GM12878 (cell line): ENCODE measurements at regions not wholly inside any gene's neighbourhood (a gene's known extent, or its start where the extent isn't known, plus 50 kb on each side); places are given as distances from the start of the nearest gene placed in this dataset.

Experiments
- CEBPZ ChIP-seq: fragments of 150-350 bp; IDR thresholded peaks from 2 replicates; pipeline ENCODE4 v1.6.1; 2016; ENCODE audit warnings: low read depth, low read length
- CHD2 ChIP-seq: IDR thresholded peaks from 2 replicates; pipeline ENCODE4 v1.6.1; 2011; ENCODE audit warnings: low read depth, low read length, improper control_type of control experiment, borderline replicate concordance
- EZH2 ChIP-seq: IDR thresholded peaks from 2 replicates; pipeline ENCODE4 v1.6.1; 2012; ENCODE audit warnings: low read depth, mild to moderate bottlenecking, control low read depth, inconsistent platforms, low read length, borderline replicate concordance; ENCODE audit not compliant: control insufficient read depth
- POLR2AphosphoS2 ChIP-seq: IDR thresholded peaks from 2 replicates; pipeline ENCODE4 v1.6.1; 2011; ENCODE audit warnings: low read depth, mild to moderate bottlenecking, low read length, improper control_type of control experiment, moderate library complexity
- ZSCAN29 ChIP-seq: fragments of 450-650 bp; IDR thresholded peaks from 2 replicates; pipeline ENCODE4 v1.6.1; 2017; ENCODE audit warnings: mild to moderate bottlenecking, moderate library complexity

DNA sequence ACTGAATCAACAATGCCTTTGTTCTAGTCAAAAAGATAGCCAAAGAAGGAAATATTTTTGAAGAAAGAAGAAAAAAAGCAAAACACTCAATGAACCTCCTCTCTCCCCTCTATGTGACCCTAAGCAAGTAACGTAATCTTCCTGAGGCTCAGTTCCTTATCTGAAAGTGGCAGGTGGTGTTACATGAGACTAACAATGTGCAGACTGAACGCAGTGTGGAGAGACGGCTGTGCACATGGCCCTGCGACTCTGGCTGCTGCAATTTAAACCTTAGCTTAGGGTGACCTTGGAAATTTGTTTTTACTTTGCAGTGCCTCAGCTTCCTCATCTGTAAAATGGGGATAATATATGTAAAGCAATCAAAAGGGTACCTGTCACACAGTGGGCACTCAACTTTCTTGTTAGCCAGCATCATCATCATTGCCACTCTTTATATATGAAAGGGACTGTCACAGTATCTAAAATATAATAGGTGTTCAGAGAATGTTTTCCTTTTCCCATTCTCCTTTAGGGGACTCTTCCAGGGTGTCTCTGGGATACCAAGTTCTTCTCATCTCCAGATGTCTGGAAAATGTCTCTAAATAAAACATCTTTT is 100.1 kb upstream of the JUN start:
- no peak for TF ChIP-seq EZH2
- no peak for TF ChIP-seq CEBPZ
- no peak for TF ChIP-seq POLR2AphosphoS2
- no peak for TF ChIP-seq CHD2
- no peak for TF ChIP-seq ZSCAN29
